ENCODE measurements at regions not wholly inside any gene's neighbourhood (a gene's known extent, or its start where the extent isn't known, plus 50 kb on each side); places are given as distances from the start of the nearest gene placed in this dataset.

DNA sequence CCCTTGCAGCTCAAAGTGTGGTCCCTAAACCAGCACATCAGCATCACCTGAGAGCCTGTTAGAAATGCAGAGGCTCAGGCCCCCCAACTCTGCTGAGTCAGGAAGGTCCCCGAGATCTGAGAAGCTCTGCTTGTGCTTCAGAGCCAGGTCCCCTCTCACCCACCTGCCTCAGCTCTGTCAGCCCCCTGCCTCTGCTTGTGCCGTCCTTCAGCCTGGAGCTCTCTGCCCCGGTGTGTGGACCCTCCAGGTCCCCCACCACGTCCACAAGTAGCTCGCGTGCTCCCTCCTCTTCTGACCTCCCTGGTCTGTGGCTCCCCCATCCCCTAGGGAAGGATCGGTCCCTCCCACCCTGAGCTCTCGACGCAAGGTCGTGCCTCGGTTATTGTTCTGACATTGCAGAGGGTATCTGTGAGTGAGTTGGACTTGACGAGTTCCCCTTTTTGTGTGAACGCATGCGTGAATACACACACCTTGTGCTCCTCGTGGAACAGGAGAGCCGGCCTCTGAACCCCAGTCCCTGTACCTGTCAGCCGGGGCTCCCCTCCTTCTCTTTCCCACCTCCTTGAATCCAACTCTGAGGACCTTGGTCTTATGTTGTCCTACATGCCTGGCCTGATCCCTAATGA lies 75.5 kb upstream of the TAF1B start:
- no peak for DNase-seq
- intact Hi-C loops (cut with DNase I; ENCODE audit: low total_unique reads) (no loop called here), in situ Hi-C loops (cut with MboI; ENCODE audit: low pct_ligation_motif_present in 1 of 4, low pct_unique_long_range_greater_than_20kb in 1 of 4, low sequenced_read_pairs in 3 of 4) (no loop called here)
- Histone ChIP-seq H3K4me1 (peaks cover 3 to 27% (median 11%) of the 10 kb centered on the region in 4 donors), H3K36me3 (no peaks in the 10 kb centered on the region), H3K27ac (no peak overlapping the region), H3K27me3 (no peaks in the 10 kb centered on the region), H3K4me3 (no peak overlapping the region), H3K9me3 (no peaks in the 10 kb centered on the region)
- TF ChIP-seq EP300 (IDR thresholded peaks at IDR 0.05; ENCODE audit: low read depth) (no peak), CTCF (IDR thresholded peaks at IDR 0.05) (no peak), POLR2AphosphoS5 (IDR thresholded peaks at IDR 0.05) (no peak), POLR2A (IDR thresholded peaks at IDR 0.05) (no peak)
- 88 to 100% methylated on average over 4 to 17 of the region's 17 CpGs for WGBS, 2 donors (ENCODE audit: low coverage in 1 of 2)

- peaks cover 3 to 28% (median 11%) of the 10 kb centered on the region in 4 donors for H3K4me1 ChIP-seq
- no peaks in the 10 kb centered on the region for H3K9me3 ChIP-seq
- WGBS, 2 donors (ENCODE audit: low coverage in 1 of 2): 43% methylated on average over 12 of the region's 12 CpGs; no CpG with 5 or more reads in 1 of the 2 donors
- in situ Hi-C loops (cut with MboI; ENCODE audit: low pct_ligation_motif_present in 1 of 4, low pct_unique_long_range_greater_than_20kb in 1 of 4, low sequenced_read_pairs in 3 of 4): no loop called here
- TF ChIP-seq POLR2A (IDR thresholded peaks at IDR 0.05) (no peak), POLR2AphosphoS5 (IDR thresholded peaks at IDR 0.05) (no peak), CTCF (IDR thresholded peaks at IDR 0.05) (peak; percentile 13 to 73 (median 51)), EP300 (IDR thresholded peaks at IDR 0.05; ENCODE audit: low read depth) (no peak)
- no peaks in the 10 kb centered on the region for H3K36me3 ChIP-seq
- no peak overlapping the region for H3K27ac ChIP-seq
- H3K27me3 ChIP-seq: no peaks in the 10 kb centered on the region
- H3K4me3 ChIP-seq: no peak overlapping the region
- DNase-seq: peak; percentile 74
- intact Hi-C loops (cut with DNase I; ENCODE audit: low total_unique reads): no loop called here
These were observed 74.9 kb upstream of the TAF1B start for GRCh38 chr2:9768388-9768787.

DNA sequence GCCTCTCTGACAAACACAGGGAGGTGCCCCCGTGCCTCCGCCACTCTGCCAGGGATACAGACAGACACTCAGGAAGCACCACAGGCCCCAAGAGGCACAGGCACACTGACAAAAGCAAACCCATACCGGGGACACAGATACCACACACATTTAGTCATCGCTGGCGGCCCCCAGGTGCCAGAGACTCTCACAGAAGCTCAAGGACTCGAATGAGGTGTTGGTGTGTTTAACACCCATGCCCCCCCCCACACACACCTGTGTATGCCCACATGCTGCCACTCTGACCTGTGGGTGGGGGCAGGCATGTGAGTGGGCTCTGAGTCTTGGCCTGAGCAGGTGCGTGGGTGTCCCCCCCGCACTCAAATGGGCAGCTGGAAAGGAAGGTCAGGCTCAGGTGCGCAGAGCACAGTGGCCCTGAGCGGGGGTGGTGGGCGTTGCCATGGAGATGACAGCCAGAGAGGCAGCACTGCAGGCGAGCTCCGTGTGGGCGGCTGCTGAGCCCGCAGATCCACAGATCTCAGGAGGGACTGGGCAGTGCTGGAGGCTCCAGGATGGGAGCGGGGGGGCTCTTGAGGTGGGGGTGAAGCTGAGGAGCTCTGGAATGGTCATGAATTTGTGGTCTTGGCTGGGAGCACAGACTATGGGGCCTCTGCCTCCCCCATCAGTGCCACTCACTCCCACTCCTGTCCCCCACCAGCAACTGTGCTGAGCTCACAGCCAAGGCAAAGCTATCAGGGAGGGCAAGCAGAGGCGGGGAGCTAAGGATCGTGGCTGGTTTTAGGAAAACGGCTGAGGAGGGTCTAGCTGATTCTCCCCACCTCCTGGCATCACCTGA lies 73.9 kb upstream of the TAF1B start:
- Histone ChIP-seq H3K27me3 (no peaks in the 10 kb centered on the region), H3K9me3 (no peaks in the 10 kb centered on the region), H3K36me3 (no peaks in the 10 kb centered on the region), H3K27ac (no peak overlapping the region), H3K4me3 (no peak overlapping the region), H3K4me1 (peaks cover 3 to 32% (median 11%) of the 10 kb centered on the region in 4 donors)
- in situ Hi-C loops (cut with MboI; ENCODE audit: low pct_ligation_motif_present in 1 of 4, low pct_unique_long_range_greater_than_20kb in 1 of 4, low sequenced_read_pairs in 3 of 4): no loop called here
- TF ChIP-seq EP300 (IDR thresholded peaks at IDR 0.05; ENCODE audit: low read depth) (no peak), POLR2AphosphoS5 (IDR thresholded peaks at IDR 0.05) (no peak), POLR2A (IDR thresholded peaks at IDR 0.05) (no peak), CTCF (IDR thresholded peaks at IDR 0.05) (no peak)
- DNase-seq: no peak
- intact Hi-C loops (cut with DNase I; ENCODE audit: low total_unique reads): no loop called here
- WGBS, 2 donors (ENCODE audit: low coverage in 1 of 2): 71% methylated on average over 19 of the region's 19 CpGs; no CpG with 5 or more reads in 1 of the 2 donors

- no peaks in the 10 kb centered on the region for H3K36me3 ChIP-seq
- intact Hi-C loops (cut with DNase I; ENCODE audit: low total_unique reads): no loop called here
- DNase-seq: no peak
- TF ChIP-seq POLR2AphosphoS5 (IDR thresholded peaks at IDR 0.05): no peak
- TF ChIP-seq EP300 (IDR thresholded peaks at IDR 0.05; ENCODE audit: low read depth): no peak
- no peak for TF ChIP-seq POLR2A (IDR thresholded peaks at IDR 0.05)
- TF ChIP-seq CTCF (IDR thresholded peaks at IDR 0.05): no peak
- 63% methylated on average over 6 of the region's 6 CpGs; no CpG with 5 or more reads in 1 of the 2 donors for WGBS, 2 donors (ENCODE audit: low coverage in 1 of 2)
- H3K27ac ChIP-seq: no peak overlapping the region
- H3K27me3 ChIP-seq: no peaks in the 10 kb centered on the region
- in situ Hi-C loops (cut with MboI; ENCODE audit: low pct_ligation_motif_present in 1 of 4, low pct_unique_long_range_greater_than_20kb in 1 of 4, low sequenced_read_pairs in 3 of 4): no loop called here
- no peaks in the 10 kb centered on the region for H3K9me3 ChIP-seq
- no peak overlapping the region for H3K4me3 ChIP-seq
- peaks cover 3 to 32% (median 11%) of the 10 kb centered on the region in 4 donors for H3K4me1 ChIP-seq
These were observed 73.3 kb upstream of the TAF1B start for GRCh38 chr2:9770006-9770307.
